HUES48 (cell line): ENCODE measurements at regions not wholly inside any gene's neighbourhood (a gene's known extent, or its start where the extent isn't known, plus 50 kb on each side); places are given as distances from the start of the nearest gene placed in this dataset.
"Not testable (repeated sequence)": the region's sequence is repeated elsewhere in the genome, so short reads cannot be mapped to it uniquely, and the experiment has no call there.

Experiments
- H3K27ac ChIP-seq: one replicate; pipeline ENCODE4 v1.7.0; 2013; ENCODE audit warnings: low read depth, low read length, inconsistent platforms
- H3K27me3 ChIP-seq: 2 replicates; pipeline ENCODE4 v1.6.1; 2013; ENCODE audit warnings: mild to moderate bottlenecking, low read length; ENCODE audit not compliant: control insufficient read depth, insufficient read depth
- H3K36me3 ChIP-seq: 2 replicates; pipeline ENCODE4 v1.6.1; 2013; ENCODE audit warnings: low read length; ENCODE audit not compliant: control insufficient read depth, insufficient read depth
- H3K4me1 ChIP-seq: 2 replicates; pipeline ENCODE4 v1.6.1; 2013; ENCODE audit warnings: mild to moderate bottlenecking, low read length; ENCODE audit not compliant: control insufficient read depth, insufficient read depth
- H3K4me3 ChIP-seq: 2 replicates; pipeline ENCODE4 v1.5.1; 2013; ENCODE audit warnings: mild to moderate bottlenecking, low read depth, low read length
- H3K9ac ChIP-seq: 2 replicates; pipeline ENCODE4 v1.6.1; 2013; ENCODE audit warnings: mild to moderate bottlenecking, low read depth, low read length, moderate library complexity
- H3K9me3 ChIP-seq: 2 replicates; pipeline ENCODE4 v1.6.1; 2013; ENCODE audit warnings: low read length; ENCODE audit not compliant: control insufficient read depth, insufficient read depth

GRCh38 chrX:95953564-95953963 is 731.1 kb upstream of the DIAPH2 start:
- peaks cover 18% of the 10 kb centered on the region for H3K9me3 ChIP-seq
- no peak overlapping the region for H3K9ac ChIP-seq
- H3K27me3 ChIP-seq, result no peaks in the 10 kb centered on the region
- H3K4me3 ChIP-seq, result no peak overlapping the region
- no peak overlapping the region for H3K27ac ChIP-seq
- H3K36me3 ChIP-seq, result no peaks in the 10 kb centered on the region
- H3K4me1 ChIP-seq, result 0 out of 2 replicates have a peak, but pooled peaks cover 6% of the 10 kb centered on the region

GRCh38 chrX:95956745-95957144 is 727.9 kb upstream of the DIAPH2 start:
- Histone ChIP-seq H3K4me3 (0 out of 2 replicates have a peak overlapping the region, but pooled peaks have one; percentile 21), H3K4me1 (0 out of 2 replicates have a peak, but pooled peaks cover 6% of the 10 kb centered on the region), H3K9me3 (peaks cover 18% of the 10 kb centered on the region), H3K27ac (no peak overlapping the region), H3K27me3 (no peaks in the 10 kb centered on the region), H3K9ac (no peak overlapping the region), H3K36me3 (no peaks in the 10 kb centered on the region)

- not testable (repeated sequence) for H3K27ac ChIP-seq, H3K27me3 ChIP-seq, H3K4me1 ChIP-seq, H3K9ac ChIP-seq, H3K9me3 ChIP-seq, H3K4me3 ChIP-seq, H3K36me3 ChIP-seq
Measured at GRCh38 chrX:95973456-95974095, 711.1 kb upstream of the DIAPH2 start.

- Histone ChIP-seq H3K27me3 (no peaks in the 10 kb centered on the region), H3K36me3 (no peaks in the 10 kb centered on the region), H3K27ac (no peak overlapping the region), H3K9me3 (no peaks in the 10 kb centered on the region), H3K4me3 (no peak overlapping the region), H3K9ac (no peak overlapping the region), H3K4me1 (no peaks in the 10 kb centered on the region)
Measured at GRCh38 chrX:95974096-95974470, 710.6 kb upstream of the DIAPH2 start.

- Histone ChIP-seq H3K4me3 (no peak overlapping the region), H3K4me1 (no peaks in the 10 kb centered on the region), H3K27me3 (no peaks in the 10 kb centered on the region), H3K9me3 (no peaks in the 10 kb centered on the region), H3K27ac (no peak overlapping the region), H3K36me3 (no peaks in the 10 kb centered on the region), H3K9ac (no peak overlapping the region)
Measured at GRCh38 chrX:95974890-95975289, 709.8 kb upstream of the DIAPH2 start.

GRCh38 chrX:95995583-95995982 is 689.1 kb upstream of the DIAPH2 start:
- Histone ChIP-seq H3K9me3 (no peaks in the 10 kb centered on the region), H3K27me3 (no peaks in the 10 kb centered on the region), H3K36me3 (no peaks in the 10 kb centered on the region), H3K4me1 (no peaks in the 10 kb centered on the region), H3K9ac (no peak overlapping the region), H3K27ac (no peak overlapping the region), H3K4me3 (no peak overlapping the region)

GRCh38 chrX:95996294-95996693 is 688.3 kb upstream of the DIAPH2 start:
- no peak overlapping the region for H3K4me3 ChIP-seq

GRCh38 chrX:96002431-96002830 is 682.2 kb upstream of the DIAPH2 start:
- no peaks in the 10 kb centered on the region for H3K36me3 ChIP-seq
- no peaks in the 10 kb centered on the region for H3K9me3 ChIP-seq
- H3K4me1 ChIP-seq, result peaks cover 6% of the 10 kb centered on the region; the same call in 1 of the 2 replicates
- no peaks in the 10 kb centered on the region for H3K27me3 ChIP-seq
- no peak overlapping the region for H3K27ac ChIP-seq
- H3K9ac ChIP-seq, result no peak overlapping the region
- H3K4me3 ChIP-seq, result no peak overlapping the region

More at GRCh38 chrX:95996294-95996693, 688.3 kb upstream of the DIAPH2 start:
- Histone ChIP-seq H3K4me1 (no peaks in the 10 kb centered on the region), H3K9ac (no peak overlapping the region), H3K36me3 (no peaks in the 10 kb centered on the region), H3K9me3 (no peaks in the 10 kb centered on the region), H3K27ac (no peak overlapping the region), H3K27me3 (no peaks in the 10 kb centered on the region)

GRCh38 chrX:96004386-96004785 is 680.3 kb upstream of the DIAPH2 start:
- peaks cover 6% of the 10 kb centered on the region; the same call in 1 of the 2 replicates for H3K4me1 ChIP-seq
- no peaks in the 10 kb centered on the region for H3K36me3 ChIP-seq
- H3K27ac ChIP-seq, result no peak overlapping the region
- H3K9me3 ChIP-seq, result no peaks in the 10 kb centered on the region
- no peak overlapping the region for H3K4me3 ChIP-seq
- no peaks in the 10 kb centered on the region for H3K27me3 ChIP-seq
- no peak overlapping the region for H3K9ac ChIP-seq

GRCh38 chrX:96006281-96006680 is 678.4 kb upstream of the DIAPH2 start:
- Histone ChIP-seq H3K36me3 (no peaks in the 10 kb centered on the region), H3K4me3 (no peak overlapping the region), H3K27me3 (no peaks in the 10 kb centered on the region), H3K9ac (no peak overlapping the region), H3K9me3 (no peaks in the 10 kb centered on the region), H3K27ac (no peak overlapping the region), H3K4me1 (peaks cover 6% of the 10 kb centered on the region; the same call in 1 of the 2 replicates)

- no peak overlapping the region for H3K9ac ChIP-seq
- peaks cover 7% of the 10 kb centered on the region for H3K9me3 ChIP-seq
- H3K4me1 ChIP-seq, result no peaks in the 10 kb centered on the region
- H3K27me3 ChIP-seq, result no peaks in the 10 kb centered on the region
- H3K36me3 ChIP-seq, result no peaks in the 10 kb centered on the region
- no peak overlapping the region for H3K27ac ChIP-seq
- H3K4me3 ChIP-seq, result no peak overlapping the region
Measured at GRCh38 chrX:96027407-96027806, 657.2 kb upstream of the DIAPH2 start.
